Dermis microvascular lymphatic vessel endothelial cell (primary cell): ENCODE measurements at regions not wholly inside any gene's neighbourhood (a gene's known extent, or its start where the extent isn't known, plus 50 kb on each side); places are given as distances from the start of the nearest gene placed in this dataset.
"Not testable (repeated sequence)": the region's sequence is repeated elsewhere in the genome, so short reads cannot be mapped to it uniquely, and the experiment has no call there.

ENCODE experiments used
- DNase-seq, 2 donors: peaks; one replicate each; pipeline versions ENCODE4 v3.0.0 to v3.0.0-alpha.2; 2010; ENCODE audit warnings: low read depth in 2 of 2

DNA sequence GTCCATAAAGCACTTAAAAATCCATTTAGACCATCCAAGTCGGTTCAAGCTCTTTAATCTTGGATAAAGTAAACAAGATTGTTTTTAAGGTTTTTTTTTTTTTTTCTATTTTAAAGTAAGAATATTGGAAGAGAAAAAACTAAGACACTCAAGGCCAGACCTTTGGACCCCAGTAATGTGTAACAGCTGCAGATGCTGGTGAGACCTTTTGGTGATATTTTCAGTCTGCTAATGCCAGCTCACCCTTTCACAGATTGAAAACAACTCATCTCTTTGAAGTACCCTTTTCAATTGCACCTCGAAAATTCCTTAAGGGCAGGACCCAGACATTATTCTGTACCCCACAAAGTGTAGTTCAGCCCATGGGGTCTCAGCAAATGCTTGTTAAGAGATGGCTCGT, 260.7 kb upstream of the CTNNB1 start:
- no peak for DNase-seq

GRCh38 chr3:40939030-40939740, 260.1 kb upstream of the CTNNB1 start:
- peak in 1 of 2 donors; percentile 24 for DNase-seq

GRCh38 chr3:40939741-40940130, 259.6 kb upstream of the CTNNB1 start:
- DNase-seq: no peak

DNA sequence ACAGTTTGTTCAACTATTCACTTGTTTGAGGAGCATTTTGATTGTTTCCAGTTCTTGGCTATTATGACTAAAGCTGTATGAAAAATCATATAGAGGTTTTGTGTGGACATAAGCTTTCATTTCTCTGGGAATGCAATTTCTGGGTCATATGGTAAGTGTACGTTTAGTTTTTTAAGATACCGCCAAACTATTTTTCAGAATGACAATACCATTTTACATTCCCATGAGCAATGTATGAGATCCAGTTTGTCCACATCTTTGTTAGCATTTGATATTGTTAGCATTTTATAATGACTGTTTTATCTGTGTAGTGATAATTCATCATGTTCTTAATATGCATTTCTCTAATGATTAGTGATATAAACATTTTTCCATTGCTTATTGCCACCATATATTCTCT, 258.7 kb upstream of the CTNNB1 start:
- no peak for DNase-seq

DNA sequence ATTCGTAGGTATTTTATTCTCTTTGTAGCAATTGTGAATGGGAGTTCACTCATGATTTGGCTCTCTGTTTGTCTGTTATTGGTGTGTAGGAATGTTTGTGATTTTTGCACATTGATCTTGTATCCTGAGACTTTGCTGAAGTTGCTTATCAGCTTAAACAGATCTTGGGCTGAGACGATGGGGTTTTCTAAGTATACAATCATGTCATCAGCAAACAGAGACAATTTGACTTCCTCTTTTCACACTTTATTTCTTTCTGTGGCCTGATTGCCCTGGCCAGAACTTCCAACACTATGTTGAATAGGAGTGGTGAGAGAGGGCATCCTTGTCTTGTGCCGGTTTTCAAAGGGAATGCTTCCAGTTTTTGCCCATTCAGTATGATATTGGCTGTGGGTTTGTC, 252.3 kb upstream of the CTNNB1 start:
- DNase-seq: not testable (repeated sequence)

- DNase-seq: not testable (repeated sequence)
Observed at GRCh38 chr3:40949347-40949746, 250.0 kb upstream of the CTNNB1 start.

DNA sequence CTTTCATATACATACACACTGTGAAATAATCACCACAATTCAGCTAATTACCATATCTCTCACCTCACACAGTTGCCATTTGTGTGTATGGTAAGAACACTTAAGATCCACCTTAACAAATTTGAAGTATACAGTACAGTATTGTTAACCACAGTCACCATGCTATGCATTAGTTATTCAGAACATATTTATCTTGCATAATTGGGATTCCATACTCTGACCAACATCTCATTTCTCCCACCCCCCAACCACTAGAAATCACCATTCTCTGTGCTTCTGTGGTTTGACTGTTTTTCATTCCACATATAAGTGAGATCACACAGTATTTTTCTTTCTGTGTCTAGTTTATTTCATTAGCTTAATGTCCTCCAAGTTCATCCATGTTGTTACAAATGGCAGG, 247.7 kb upstream of the CTNNB1 start:
- no peak for DNase-seq

DNA sequence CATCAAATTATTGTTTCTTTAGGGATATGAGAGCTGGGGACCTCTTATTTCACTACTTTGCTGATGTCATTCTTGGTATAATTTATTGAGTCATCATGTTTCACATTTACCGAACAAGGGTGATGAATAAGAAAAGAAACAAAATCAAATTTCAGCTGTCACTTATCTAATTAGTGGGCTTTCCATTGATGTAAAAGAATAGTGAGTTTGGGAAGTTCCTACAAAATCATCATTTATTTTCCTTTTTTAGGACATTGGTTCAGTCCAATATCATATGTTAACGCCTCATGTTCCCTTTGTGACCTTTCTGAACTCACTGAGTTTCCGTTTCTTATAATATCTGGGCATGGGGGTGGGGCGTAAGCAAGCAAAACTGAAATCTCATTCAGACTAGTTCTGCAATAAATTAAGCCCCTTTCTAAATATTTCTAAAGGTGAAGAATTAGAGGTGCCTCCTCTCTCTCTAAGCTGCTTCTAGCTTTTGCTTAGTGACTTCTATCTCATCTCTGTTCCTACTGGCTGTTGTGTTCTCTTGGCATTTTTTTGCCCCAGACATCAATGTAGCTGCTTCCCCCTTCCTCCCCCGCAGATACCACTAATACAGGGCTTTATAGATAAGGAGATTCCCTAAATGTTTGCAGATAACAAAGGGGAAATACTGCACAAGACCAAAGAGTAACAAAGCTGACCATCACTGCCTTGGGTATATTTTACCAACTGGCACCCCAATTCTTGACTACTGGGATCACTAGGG, 238.0 kb upstream of the CTNNB1 start:
- no peak for DNase-seq

- DNase-seq: no peak
Observed at GRCh38 chr3:40962721-40963120, 236.6 kb upstream of the CTNNB1 start.

GRCh38 chr3:40968666-40969065, 230.6 kb upstream of the CTNNB1 start:
- no peak for DNase-seq

DNA sequence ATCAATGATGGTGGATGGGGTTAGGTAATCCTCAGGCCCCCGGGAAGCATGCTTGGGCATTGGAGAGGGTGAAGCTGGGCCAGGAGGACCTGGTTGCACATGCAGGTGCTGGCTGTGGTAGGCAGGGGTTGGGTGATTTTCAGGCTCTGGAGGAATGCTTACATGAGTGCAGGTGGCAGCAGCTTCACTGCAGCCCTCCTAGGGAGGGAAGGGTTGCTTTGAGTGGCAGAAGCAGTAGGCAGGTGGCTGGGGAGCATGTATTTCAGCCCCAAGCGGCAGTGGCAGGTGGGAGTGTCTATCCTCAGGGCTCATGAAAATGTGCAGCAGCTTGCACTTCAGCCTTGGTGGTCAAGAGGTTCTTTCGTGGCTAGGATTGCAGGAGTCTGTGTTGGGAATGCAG, 230.0 kb upstream of the CTNNB1 start:
- DNase-seq: no peak

DNA sequence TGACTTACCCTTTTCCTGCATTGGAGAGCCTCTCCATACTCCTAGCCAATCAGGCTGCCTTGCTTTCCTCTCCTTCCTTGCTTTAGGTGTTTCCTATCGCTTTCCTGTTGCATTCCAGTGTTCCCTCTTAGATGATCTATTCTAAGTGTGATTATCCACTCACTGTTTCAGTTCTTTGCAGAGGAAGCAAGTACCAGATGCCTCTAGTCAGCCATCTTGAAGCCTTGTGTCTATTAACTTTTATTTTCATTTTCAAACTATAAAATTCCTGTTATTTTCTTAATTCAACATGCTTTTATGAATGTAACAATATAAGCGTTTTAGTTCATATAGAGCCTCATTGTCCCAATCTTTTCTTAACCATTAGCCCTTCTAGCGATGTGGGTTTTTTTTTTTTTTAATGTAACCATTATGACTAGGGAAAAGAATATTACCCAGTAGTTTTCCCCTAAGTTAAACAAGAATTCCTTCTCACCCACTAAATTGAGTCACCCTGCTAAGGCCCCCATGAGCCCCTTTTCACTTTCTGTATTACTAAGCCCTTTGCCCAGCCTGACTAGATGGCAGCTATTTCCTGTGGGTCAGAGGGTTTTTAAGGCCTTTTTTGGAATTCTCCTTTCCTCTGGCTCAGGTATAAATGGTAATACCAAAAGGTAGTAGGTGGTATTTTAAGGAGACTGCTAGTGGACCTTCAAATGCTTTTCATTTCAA, 229.4 kb upstream of the CTNNB1 start:
- DNase-seq: no peak

DNA sequence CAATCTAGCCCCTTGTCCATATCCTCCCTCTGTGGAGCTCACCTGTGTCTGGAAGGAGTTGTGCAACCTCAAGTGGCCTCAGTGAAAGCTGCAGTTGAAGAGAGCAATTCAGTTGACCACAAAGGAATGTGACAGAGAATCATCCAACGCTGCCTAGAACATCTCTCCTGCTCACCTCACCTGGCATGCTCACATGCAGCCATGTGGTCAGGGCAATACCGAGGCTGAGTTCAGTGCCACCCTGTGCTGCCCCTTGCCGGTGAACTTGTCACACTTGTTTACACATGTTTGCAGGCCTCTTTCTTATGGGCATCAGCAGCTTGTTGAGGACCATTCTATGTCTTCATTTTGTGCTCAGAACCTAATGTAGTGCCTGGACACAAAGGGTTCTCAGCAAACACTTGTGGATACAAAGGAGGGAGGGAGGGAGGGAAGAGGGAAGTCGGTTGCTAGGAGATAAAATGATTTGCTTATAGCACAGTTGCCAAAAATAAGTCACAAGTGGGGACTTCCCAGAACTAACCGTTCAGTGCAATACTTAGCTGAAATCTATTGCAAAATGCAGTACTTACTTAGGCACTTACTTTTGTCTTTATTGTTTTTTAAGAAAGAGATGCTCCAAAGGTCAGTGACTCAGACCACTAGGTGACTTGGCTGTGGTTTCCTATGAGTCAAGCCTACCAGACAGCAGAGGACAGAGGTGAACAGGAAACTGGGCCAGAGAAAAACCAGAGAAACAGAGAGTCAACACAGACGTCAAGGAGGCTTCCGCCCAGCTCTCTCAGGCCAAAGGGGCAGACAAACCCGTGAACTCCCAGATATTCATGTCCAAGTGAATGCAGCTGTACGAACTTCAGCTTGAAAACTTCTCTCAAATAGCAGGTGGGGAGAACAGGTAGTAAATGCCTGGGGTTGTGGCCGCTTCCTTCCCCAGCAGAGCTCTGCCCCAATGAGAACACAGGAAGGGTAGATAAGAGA, 227.8 kb upstream of the CTNNB1 start:
- peak; percentile 95 to 99 for DNase-seq

- DNase-seq: no peak
Observed at GRCh38 chr3:40972350-40972749, 227.0 kb upstream of the CTNNB1 start.

GRCh38 chr3:40973141-40973540, 226.2 kb upstream of the CTNNB1 start:
- DNase-seq: no peak

GRCh38 chr3:40975711-40976121, 223.6 kb upstream of the CTNNB1 start:
- peak; percentile 87 to 98 for DNase-seq

- peak in 1 of 2 donors; percentile 58 for DNase-seq
Observed at GRCh38 chr3:40976241-40976640, 223.1 kb upstream of the CTNNB1 start.

- DNase-seq: no peak
Observed at GRCh38 chr3:40978442-40978841, 220.9 kb upstream of the CTNNB1 start.

- DNase-seq: no peak
Observed at GRCh38 chr3:40979962-40980361, 219.3 kb upstream of the CTNNB1 start.

DNA sequence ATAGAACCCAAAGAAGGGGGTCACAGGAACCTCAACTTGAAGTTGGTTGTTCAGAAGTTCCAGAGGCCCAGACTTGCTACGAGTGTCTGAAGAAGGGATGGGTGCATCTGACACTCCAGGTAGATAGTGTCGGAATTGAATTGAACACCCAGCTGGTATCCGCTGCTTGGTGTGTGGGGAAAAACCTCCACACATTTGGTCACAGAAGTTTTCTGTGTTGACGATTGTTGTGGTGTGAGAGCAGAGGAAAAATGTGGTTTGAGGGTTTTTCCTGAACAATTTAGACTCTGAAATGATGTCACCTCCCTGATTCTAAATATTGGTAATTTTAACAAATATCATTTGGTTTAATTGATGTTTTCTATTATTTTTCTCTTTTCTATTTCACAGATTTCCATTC, 218.8 kb upstream of the CTNNB1 start:
- DNase-seq: no peak

GRCh38 chr3:40985195-40985594, 214.1 kb upstream of the CTNNB1 start:
- peak in 1 of 2 donors; percentile 30 for DNase-seq
